Breast epithelium (tissue), 3 donors: ENCODE measurements at regions not wholly inside any gene's neighbourhood (a gene's known extent, or its start where the extent isn't known, plus 50 kb on each side); places are given as distances from the start of the nearest gene placed in this dataset.

Experiments used
- POLR2AphosphoS5 ChIP-seq, 3 donors: sonication (generic); formaldehyde crosslinking; IDR thresholded peaks; one replicate each; pipeline ENCODE4 v1.6.1; 2017; ENCODE audit warnings: antibody characterized with exemption in 3 of 3
- TF ChIP-seq, protein P1 (sequence below), 3 donors: fragments of 450-650 bp; IDR thresholded peaks; one replicate each; pipeline ENCODE4 v1.5.1; 2016 to 2017; ENCODE audit warnings: antibody characterized with exemption in 3 of 3, mild to moderate bottlenecking in 3 of 3, moderate library complexity in 3 of 3

- TF ChIP-seq, protein P1, sequence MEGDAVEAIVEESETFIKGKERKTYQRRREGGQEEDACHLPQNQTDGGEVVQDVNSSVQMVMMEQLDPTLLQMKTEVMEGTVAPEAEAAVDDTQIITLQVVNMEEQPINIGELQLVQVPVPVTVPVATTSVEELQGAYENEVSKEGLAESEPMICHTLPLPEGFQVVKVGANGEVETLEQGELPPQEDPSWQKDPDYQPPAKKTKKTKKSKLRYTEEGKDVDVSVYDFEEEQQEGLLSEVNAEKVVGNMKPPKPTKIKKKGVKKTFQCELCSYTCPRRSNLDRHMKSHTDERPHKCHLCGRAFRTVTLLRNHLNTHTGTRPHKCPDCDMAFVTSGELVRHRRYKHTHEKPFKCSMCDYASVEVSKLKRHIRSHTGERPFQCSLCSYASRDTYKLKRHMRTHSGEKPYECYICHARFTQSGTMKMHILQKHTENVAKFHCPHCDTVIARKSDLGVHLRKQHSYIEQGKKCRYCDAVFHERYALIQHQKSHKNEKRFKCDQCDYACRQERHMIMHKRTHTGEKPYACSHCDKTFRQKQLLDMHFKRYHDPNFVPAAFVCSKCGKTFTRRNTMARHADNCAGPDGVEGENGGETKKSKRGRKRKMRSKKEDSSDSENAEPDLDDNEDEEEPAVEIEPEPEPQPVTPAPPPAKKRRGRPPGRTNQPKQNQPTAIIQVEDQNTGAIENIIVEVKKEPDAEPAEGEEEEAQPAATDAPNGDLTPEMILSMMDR (IDR thresholded peaks at IDR 0.05) = no peak
- TF ChIP-seq POLR2AphosphoS5 (IDR thresholded peaks at IDR 0.05) = no peak
Measured at GRCh38 chr13:57784633-57785032, 153.1 kb downstream of the PCDH17 start.
